Heart right ventricle (tissue), 16 donors: ENCODE measurements at regions not wholly inside any gene's neighbourhood (a gene's known extent, or its start where the extent isn't known, plus 50 kb on each side); places are given as distances from the start of the nearest gene placed in this dataset.

ENCODE experiments used
- ATAC-seq, 8 donors: fragments of 200-7000 bp; cut with Tn5 transposase; one replicate each; pipeline ENCODE4 v1.9.1; 2020; ENCODE audit warnings: mild to moderate bottlenecking in 8 of 8, moderate library complexity in 8 of 8, moderate number of reproducible peaks in 1 of 8
- DNase-seq, 2 donors: peaks; one replicate each; pipeline ENCODE4 v3.0.0-alpha.2; 2020
- H3K27ac ChIP-seq, 10 donors: fragments of 200-600 bp; sonication (generic) in 2 of 10; one replicate each; pipeline versions ENCODE4 v1.5.0 to v1.8.0; 2020 to 2022; ENCODE audit warnings: mild to moderate bottlenecking in 3 of 10
- H3K27me3 ChIP-seq, 7 donors: fragments of 200-600 bp; one replicate each; pipeline ENCODE4 v1.8.0; 2021 to 2022; ENCODE audit warnings: mild to moderate bottlenecking in 2 of 7
- H3K36me3 ChIP-seq, 9 donors: fragments of 200-600 bp; sonication (generic) in 1 of 9; one replicate each; pipeline versions ENCODE4 v1.5.0 to v1.8.0; 2020 to 2022; ENCODE audit warnings: mild to moderate bottlenecking in 2 of 9
- H3K4me1 ChIP-seq, 9 donors: fragments of 200-600 bp; sonication (generic) in 1 of 9; one replicate each; pipeline versions ENCODE4 v1.5.0 to v1.8.0; 2020 to 2022; ENCODE audit warnings: mild to moderate bottlenecking in 4 of 9
- H3K4me3 ChIP-seq, 10 donors: fragments of 200-600 bp; sonication (generic) in 2 of 10; one replicate each; pipeline versions ENCODE4 v1.5.0 to v1.8.0; 2020 to 2022; ENCODE audit warnings: mild to moderate bottlenecking in 7 of 10, moderate library complexity in 2 of 10
- H3K9me3 ChIP-seq, 11 donors: fragments of 200-600 bp in 10 of 11; sonication (generic) in 2 of 11; one replicate each; pipeline versions ENCODE4 v1.5.0 to v1.8.0; 2013 to 2022; ENCODE audit warnings: mild to moderate bottlenecking in 2 of 11, control low read depth in 1 of 11, moderate library complexity in 1 of 11
- CTCF ChIP-seq, 9 donors: fragments of 200-600 bp; sonication (generic) in 2 of 9; IDR thresholded peaks; one replicate each; pipeline versions ENCODE4 v1.5.0 to v1.8.0; 2021 to 2022; ENCODE audit warnings: antibody characterized with exemption in 9 of 9, mild to moderate bottlenecking in 5 of 9, moderate library complexity in 1 of 9
- WGBS, 2 donors: extraction: QIAGEN DNeasy Blood & Tissue Kit; methylation state at CpG; one replicate each; pipeline ENCODE4 v1.1.7; 2013; ENCODE audit warnings: inconsistent platforms in 1 of 2; 5-methylcytosine and 5-hydroxymethylcytosine counted together
- intact Hi-C, 10 donors: fragments of 100-400 bp; cut with DNase I; formaldehyde crosslinking; loops; one replicate each; pipeline versions ENCODE4 v1.11.1 to v1.14.2; 2022
- donor health status: Arrhythmogenic right ventricular cardiomyopathy.
- donor health status: ischemic (EF 13 %, LVEDD 7.1; RV severe dilation, severe dysfunction).
- donor health status: healthy with polysubstance abuse.
- donor health status: DM: no; HTN: yes; CAD: no.
- donor health status: DM: no; HTN: no; CAD: no.
- donor health status: ischemic (EF 25% LVEDD 6.9; RV normal size, moderate dysfunction).
- donor health status: ischemic (EF 25% LVEDD 5.7; RV mildly dilated, moderate dysfunction).
- donor health status: healthy.
- donor health status: DM: yes; HTN: yes; CAD: no.
- donor health status: Ischemic cardiomyopathy.
- donor health status: ischemic (EF 35%, LVEDD 5.7; RV mildly dilated, moderate dysfunction).
- donor health status: nonischemic (EF 11% LVEDD 7.7; RV severe dilation, severe dysfunction).
- donor health status: DM: yes; HTN: yes; CAD: no.
- donor health status: PGD.
- donor health status: ischemic (EF 29% LVEDD 5.4; RV normal size, mild dysfunction).
- donor health status: nonischemic (EF 23%, LVEDD 6.1; RV moderate dilation, normal function).

DNA sequence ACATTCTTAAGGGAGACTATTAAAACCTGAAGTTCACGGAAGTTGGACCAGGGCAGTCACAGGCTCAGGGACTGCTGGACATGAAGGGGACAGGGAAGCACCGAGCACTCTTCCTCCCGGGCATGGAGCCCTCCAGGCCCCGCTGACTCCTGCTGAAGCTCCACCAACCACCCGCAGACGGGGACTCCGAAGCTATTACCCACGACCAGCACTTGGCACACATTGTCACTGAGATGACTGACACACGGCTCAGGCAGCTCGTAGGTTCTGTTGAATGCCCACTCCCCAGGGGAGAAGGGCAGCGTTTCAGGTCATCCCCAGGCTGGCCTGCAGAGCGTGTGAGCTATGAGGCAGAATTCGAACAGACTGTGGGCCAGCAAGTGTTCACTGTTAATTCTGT is 234.8 kb downstream of the NDUFA10 start:
- intact Hi-C loops, result no loop called here
- no peaks in the 10 kb centered on the region for H3K36me3 ChIP-seq
- no peak for ATAC-seq

DNA sequence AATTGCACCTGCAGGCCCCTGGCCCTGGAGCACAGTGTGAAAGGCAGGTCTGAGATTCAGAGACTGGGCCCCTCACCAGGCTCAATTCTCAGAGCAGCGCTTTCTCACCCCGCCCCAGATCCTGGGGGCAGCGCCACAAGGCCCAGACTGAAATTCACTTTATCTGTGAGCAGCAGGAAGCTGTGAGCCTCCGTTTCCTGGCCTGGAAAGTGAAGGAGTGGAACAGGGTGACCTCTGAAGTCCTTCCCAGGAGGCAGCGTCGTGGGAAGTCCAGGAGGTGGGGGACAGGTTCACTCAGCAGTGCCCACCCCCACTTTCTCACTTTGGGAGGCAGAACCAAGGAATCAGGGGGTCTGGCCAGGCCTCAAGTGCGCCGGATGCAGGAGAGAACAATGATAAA is 235.4 kb downstream of the NDUFA10 start:
- ATAC-seq (peak in 1 of 8 donors; percentile 47), DNase-seq (no peak)
- H3K27ac ChIP-seq, result no peak overlapping the region
- H3K4me3 ChIP-seq, result no peak overlapping the region
- TF ChIP-seq CTCF (IDR thresholded peaks at IDR 0.05), result no peak
- H3K4me1 ChIP-seq, result no peaks in the 10 kb centered on the region
- H3K9me3 ChIP-seq, result peaks cover 0 to 20% (median 0%) of the 10 kb centered on the region in 11 donors
- H3K36me3 ChIP-seq, result no peaks in the 10 kb centered on the region
- intact Hi-C loops, result no loop called here
- H3K27me3 ChIP-seq, result peaks cover 0 to 14% (median 4%) of the 10 kb centered on the region in 7 donors
- 40 to 52% methylated on average over 8 of the region's 8 CpGs for WGBS, 2 donors

More for the DNA sequence above, 234.8 kb downstream of the NDUFA10 start:
- Histone ChIP-seq H3K27ac (no peak overlapping the region), H3K9me3 (peaks cover 0 to 24% (median 0%) of the 10 kb centered on the region in 11 donors), H3K4me3 (no peak overlapping the region), H3K4me1 (no peaks in the 10 kb centered on the region), H3K27me3 (peaks cover 0 to 16% (median 4%) of the 10 kb centered on the region in 7 donors)
- TF ChIP-seq CTCF (IDR thresholded peaks at IDR 0.05), result no peak
- no peak for DNase-seq
- WGBS, 2 donors, result 76% methylated on average over 13 of the region's 13 CpGs

- H3K36me3 ChIP-seq, result no peaks in the 10 kb centered on the region
- peaks cover 0 to 19% (median 0%) of the 10 kb centered on the region in 11 donors for H3K9me3 ChIP-seq
- H3K4me3 ChIP-seq, result no peak overlapping the region
- TF ChIP-seq CTCF (IDR thresholded peaks at IDR 0.05), result no peak
- intact Hi-C loops, result no loop called here
- no peak overlapping the region for H3K27ac ChIP-seq
- 76 to 78% methylated on average over 6 of the region's 6 CpGs for WGBS, 2 donors
- peaks cover 0 to 13% (median 4%) of the 10 kb centered on the region in 7 donors for H3K27me3 ChIP-seq
- ATAC-seq, result no peak
- H3K4me1 ChIP-seq, result no peaks in the 10 kb centered on the region
- no peak for DNase-seq
Observed at GRCh38 chr2:239788576-239789098, 236.5 kb downstream of the NDUFA10 start.

GRCh38 chr2:239787538-239788050 is 237.5 kb downstream of the NDUFA10 start:
- no peak for TF ChIP-seq CTCF (IDR thresholded peaks at IDR 0.05)
- intact Hi-C loops, result no loop called here
- Histone ChIP-seq H3K4me1 (no peaks in the 10 kb centered on the region), H3K9me3 (peaks cover 0 to 19% (median 0%) of the 10 kb centered on the region in 11 donors), H3K36me3 (no peaks in the 10 kb centered on the region), H3K27ac (no peak overlapping the region), H3K27me3 (peaks cover 0 to 13% (median 6%) of the 10 kb centered on the region in 7 donors), H3K4me3 (no peak overlapping the region)
- 68 to 77% methylated on average over 6 of the region's 6 CpGs for WGBS, 2 donors
- no peak for DNase-seq
- no peak for ATAC-seq
